HUES48 (cell line): ENCODE measurements at regions not wholly inside any gene's neighbourhood (a gene's known extent, or its start where the extent isn't known, plus 50 kb on each side); places are given as distances from the start of the nearest gene placed in this dataset.

Experiments used
- H3K27ac ChIP-seq: one replicate; pipeline ENCODE4 v1.7.0; 2013; ENCODE audit warnings: low read depth, low read length, inconsistent platforms
- H3K27me3 ChIP-seq: 2 replicates; pipeline ENCODE4 v1.6.1; 2013; ENCODE audit warnings: mild to moderate bottlenecking, low read length; ENCODE audit not compliant: control insufficient read depth, insufficient read depth
- H3K36me3 ChIP-seq: 2 replicates; pipeline ENCODE4 v1.6.1; 2013; ENCODE audit warnings: low read length; ENCODE audit not compliant: control insufficient read depth, insufficient read depth
- H3K4me1 ChIP-seq: 2 replicates; pipeline ENCODE4 v1.6.1; 2013; ENCODE audit warnings: mild to moderate bottlenecking, low read length; ENCODE audit not compliant: control insufficient read depth, insufficient read depth
- H3K4me3 ChIP-seq: 2 replicates; pipeline ENCODE4 v1.5.1; 2013; ENCODE audit warnings: mild to moderate bottlenecking, low read depth, low read length
- H3K9ac ChIP-seq: 2 replicates; pipeline ENCODE4 v1.6.1; 2013; ENCODE audit warnings: mild to moderate bottlenecking, low read depth, low read length, moderate library complexity
- H3K9me3 ChIP-seq: 2 replicates; pipeline ENCODE4 v1.6.1; 2013; ENCODE audit warnings: low read length; ENCODE audit not compliant: control insufficient read depth, insufficient read depth

DNA sequence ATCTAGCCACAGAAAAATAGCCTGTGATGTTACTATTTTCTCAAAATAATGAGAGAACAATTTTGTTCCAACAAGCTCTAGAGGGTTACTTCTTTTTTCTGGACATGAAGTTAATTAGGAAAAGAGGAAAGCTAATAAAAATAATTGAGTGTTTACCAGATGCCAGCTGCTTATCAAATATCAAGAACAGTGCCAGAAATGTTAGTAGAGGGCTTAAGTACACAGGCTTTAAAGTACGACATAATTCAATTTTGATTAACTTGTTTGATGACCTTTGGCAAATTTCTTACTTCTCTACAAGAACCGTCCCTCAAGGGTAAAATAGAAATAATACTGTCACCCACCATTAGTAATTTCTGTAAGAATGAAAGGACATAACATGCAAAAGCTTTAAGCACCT lies 977.0 kb downstream of the FSTL5 start:
- Histone ChIP-seq H3K27me3 (no peaks in the 10 kb centered on the region), H3K36me3 (no peaks in the 10 kb centered on the region), H3K4me3 (no peak overlapping the region), H3K9ac (no peak overlapping the region), H3K9me3 (no peaks in the 10 kb centered on the region), H3K4me1 (peaks cover 38% of the 10 kb centered on the region), H3K27ac (no peak overlapping the region)

DNA sequence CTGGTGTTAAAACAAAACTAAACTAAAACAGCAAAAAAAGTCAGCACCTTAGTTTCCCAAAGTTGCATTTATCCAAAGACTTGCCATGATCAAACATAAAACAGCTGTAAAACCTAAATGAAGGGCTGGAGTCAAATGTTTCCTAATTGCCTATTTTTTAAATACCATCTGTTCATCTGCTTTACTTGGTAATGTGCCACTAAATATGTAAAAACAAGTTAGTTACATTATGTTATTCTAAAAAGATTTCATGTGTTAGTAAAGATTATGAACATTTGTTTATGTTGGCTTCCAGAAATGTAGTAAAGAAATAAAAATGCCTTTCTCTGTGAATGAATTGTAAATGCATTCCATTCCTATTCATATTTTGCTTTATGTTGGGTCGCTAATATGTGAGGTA lies 977.8 kb downstream of the FSTL5 start:
- Histone ChIP-seq H3K9me3 (no peaks in the 10 kb centered on the region), H3K27ac (no peak overlapping the region)

DNA sequence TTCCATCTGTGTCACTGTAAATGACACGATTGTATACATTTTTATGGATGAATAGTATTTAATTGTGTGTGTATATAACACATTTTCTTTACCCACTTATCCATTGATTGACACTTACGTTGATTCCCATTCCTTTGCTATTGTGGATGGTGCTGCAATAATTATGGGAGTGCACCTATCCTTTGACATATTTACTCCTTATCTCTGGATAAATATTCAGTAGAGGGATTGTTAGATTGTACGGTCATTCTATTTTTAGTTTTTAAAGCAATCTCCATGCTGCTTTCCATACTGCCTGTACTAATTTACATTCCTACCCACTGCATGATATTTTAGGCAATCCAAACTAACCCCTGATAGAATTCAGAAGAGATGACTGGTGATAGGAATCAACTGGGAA lies 980.1 kb downstream of the FSTL5 start:
- Histone ChIP-seq H3K9me3 (no peaks in the 10 kb centered on the region), H3K4me1 (peaks cover 31% of the 10 kb centered on the region), H3K27me3 (no peaks in the 10 kb centered on the region), H3K36me3 (no peaks in the 10 kb centered on the region), H3K27ac (no peak overlapping the region), H3K9ac (no peak overlapping the region), H3K4me3 (no peak overlapping the region)

More for the DNA sequence above, 977.8 kb downstream of the FSTL5 start:
- Histone ChIP-seq H3K27me3 (no peaks in the 10 kb centered on the region), H3K4me3 (no peak overlapping the region), H3K36me3 (no peaks in the 10 kb centered on the region), H3K4me1 (peaks cover 35% of the 10 kb centered on the region), H3K9ac (no peak overlapping the region)

DNA sequence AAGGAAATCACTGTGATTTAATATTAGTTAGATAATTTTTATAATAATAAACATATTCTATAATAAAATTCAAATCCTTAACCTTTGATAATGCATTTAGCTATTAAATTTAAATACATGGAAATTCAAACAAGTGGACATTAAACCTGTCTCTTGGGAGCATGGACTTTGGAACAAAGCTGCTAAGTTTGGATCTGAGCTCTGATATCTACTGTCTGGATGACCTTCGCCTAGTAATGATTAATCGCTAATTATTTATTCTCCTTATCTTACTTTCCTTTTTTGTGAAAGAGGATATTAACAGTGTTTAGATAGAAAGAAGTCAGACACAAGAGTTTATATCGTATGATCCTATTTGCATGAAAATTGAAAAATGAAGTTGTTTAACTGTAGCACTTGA lies 980.9 kb downstream of the FSTL5 start:
- H3K4me1 ChIP-seq, result peaks cover 34% of the 10 kb centered on the region
- no peak overlapping the region for H3K27ac ChIP-seq
- no peaks in the 10 kb centered on the region for H3K9me3 ChIP-seq
- H3K4me3 ChIP-seq, result no peak overlapping the region
- H3K9ac ChIP-seq, result no peak overlapping the region
- no peaks in the 10 kb centered on the region for H3K27me3 ChIP-seq
- no peaks in the 10 kb centered on the region for H3K36me3 ChIP-seq

DNA sequence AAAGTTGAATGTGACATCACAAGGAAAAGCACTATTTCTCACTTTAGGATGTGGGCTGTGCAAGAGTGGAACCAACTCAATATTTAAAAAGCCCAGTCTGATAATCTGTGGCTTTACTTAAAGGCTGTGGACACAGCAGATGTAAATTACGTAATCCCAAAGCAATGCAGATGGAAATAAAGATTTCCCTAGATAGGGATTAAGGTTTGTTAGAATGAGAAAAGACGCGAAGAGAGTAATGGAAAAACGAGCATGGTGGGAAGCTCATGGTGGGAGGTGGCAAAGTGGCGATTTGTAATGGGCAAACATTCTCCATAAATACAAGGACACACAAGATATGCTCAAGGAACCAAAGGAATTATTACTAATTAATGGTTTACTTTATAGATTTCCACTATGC lies 985.5 kb downstream of the FSTL5 start:
- Histone ChIP-seq H3K27me3 (no peaks in the 10 kb centered on the region), H3K9ac (peak overlapping the region; percentile 48; the same call in 1 of the 2 replicates), H3K27ac (peak overlapping the region; percentile 59), H3K9me3 (no peaks in the 10 kb centered on the region), H3K36me3 (no peaks in the 10 kb centered on the region), H3K4me3 (peak overlapping the region; percentile 19; the same call in 1 of the 2 replicates), H3K4me1 (peaks cover 45% of the 10 kb centered on the region)

DNA sequence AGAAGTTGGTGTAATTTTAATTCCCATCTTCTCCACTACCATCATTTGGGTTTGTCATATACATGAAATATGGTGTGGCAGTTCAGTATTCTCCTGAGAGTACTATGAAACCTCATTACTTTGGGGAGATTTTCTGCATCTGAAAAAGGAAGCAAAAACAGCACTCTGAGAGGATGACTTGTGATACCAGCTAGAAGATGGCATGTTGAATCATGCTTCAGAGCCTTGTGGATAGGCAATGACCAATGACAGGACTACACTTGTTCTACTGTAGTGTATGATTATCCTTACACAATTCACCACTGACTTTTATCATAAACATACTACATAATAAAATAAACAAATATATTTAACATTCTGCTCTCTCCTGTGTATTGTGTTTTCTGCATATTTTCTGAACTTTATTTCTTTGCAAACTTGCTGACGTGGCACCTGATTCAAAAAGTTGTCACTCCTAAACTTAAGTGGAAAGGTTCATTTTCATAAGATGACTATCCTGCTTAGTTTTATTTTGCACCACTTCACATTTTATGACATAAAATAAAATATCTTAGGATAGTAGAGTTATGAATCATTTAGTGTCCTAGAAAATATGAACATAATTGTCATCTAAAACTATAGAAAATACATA lies 991.3 kb downstream of the FSTL5 start:
- H3K9me3 ChIP-seq, result no peaks in the 10 kb centered on the region
- no peak overlapping the region for H3K4me3 ChIP-seq
- H3K9ac ChIP-seq, result no peak overlapping the region
- no peaks in the 10 kb centered on the region for H3K36me3 ChIP-seq
- no peaks in the 10 kb centered on the region for H3K27me3 ChIP-seq
- peaks cover 17% of the 10 kb centered on the region for H3K4me1 ChIP-seq
- H3K27ac ChIP-seq, result no peak overlapping the region

DNA sequence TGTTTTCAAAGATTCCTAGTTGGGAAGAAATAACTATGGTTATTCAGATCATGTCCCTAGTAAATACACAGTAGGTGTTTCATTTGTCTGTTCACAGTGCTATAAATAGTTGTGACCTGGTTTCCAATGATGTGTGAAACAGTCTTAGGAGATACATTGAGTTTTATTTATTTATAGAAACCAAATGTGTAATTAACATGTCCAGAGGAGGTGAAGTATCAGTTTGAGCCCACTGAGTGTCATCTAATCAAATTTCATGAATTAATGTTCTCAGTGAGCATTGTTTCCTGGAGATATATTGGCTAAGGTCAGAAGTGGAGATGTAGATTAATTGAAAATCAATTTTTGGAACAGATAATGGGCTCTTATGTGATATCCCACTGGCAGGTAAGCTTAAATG lies 996.3 kb downstream of the FSTL5 start:
- Histone ChIP-seq H3K27me3 (no peaks in the 10 kb centered on the region), H3K27ac (no peak overlapping the region), H3K9ac (no peak overlapping the region), H3K4me1 (peaks cover 5% of the 10 kb centered on the region; the same call in 1 of the 2 replicates), H3K36me3 (no peaks in the 10 kb centered on the region), H3K4me3 (no peak overlapping the region), H3K9me3 (no peaks in the 10 kb centered on the region)

DNA sequence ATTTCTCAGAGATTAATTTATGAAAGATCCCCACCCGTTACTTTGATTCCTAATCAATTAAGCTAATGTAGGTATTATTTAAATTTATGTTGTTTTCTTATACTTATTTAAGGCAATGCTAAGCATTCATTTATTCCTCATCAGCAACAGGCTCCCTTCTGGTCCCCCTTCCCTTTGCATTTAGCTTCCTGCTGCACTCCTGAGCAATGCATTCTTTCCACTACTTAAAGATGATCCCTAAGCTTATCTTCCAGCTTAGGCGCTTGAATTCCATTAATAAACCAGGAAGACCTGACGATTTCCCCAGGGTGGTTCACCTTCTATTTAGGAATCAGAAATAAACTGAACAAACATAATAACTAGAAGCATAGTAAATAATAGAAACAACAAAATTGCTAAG lies 1003.1 kb downstream of the FSTL5 start:
- Histone ChIP-seq H3K27me3 (no peaks in the 10 kb centered on the region), H3K9ac (no peak overlapping the region), H3K4me3 (no peak overlapping the region), H3K27ac (no peak overlapping the region), H3K4me1 (peaks cover 20% of the 10 kb centered on the region), H3K9me3 (no peaks in the 10 kb centered on the region), H3K36me3 (no peaks in the 10 kb centered on the region)

DNA sequence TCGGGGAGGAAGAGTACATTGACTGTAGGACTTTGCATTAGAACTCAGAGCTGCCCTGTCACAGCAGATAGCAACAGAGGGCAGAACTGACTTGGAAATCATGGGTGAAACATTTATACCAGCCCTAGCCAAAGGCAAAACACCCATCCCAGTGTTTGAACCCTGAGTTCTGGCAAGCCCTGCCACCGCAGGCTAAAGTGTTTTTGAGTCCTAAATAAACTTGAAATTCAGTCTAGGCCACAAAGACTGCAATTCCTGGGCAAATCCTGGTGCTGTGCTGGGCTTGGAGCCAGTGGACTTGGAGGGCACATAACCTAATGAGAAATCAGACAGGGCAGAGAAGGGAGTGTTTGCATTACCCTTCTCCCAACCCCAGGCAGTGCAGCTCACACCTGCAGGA lies 1015.7 kb downstream of the FSTL5 start:
- Histone ChIP-seq H3K27me3 (no peaks in the 10 kb centered on the region), H3K27ac (no peak overlapping the region), H3K9me3 (no peaks in the 10 kb centered on the region), H3K36me3 (no peaks in the 10 kb centered on the region), H3K9ac (no peak overlapping the region), H3K4me1 (no peaks in the 10 kb centered on the region), H3K4me3 (no peak overlapping the region)

DNA sequence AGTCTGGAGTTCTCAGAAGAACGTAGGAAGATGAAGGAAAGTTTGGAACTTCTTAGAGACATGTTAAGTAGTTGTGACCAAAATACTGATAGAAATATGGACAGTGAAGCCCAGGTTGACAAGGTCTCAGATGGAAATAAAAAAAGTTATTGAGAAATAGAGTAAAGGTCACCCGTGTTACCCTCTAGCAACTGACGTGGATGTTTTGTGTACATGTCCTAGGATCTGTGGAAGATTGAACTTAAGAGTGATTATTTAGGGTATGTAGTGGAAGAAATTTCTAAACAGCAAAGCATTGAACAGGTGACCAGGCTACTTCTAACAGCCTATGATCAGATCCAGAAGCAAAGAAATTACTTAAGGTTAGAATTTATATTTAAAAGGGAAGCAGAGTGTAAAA lies 1020.4 kb downstream of the FSTL5 start:
- no peaks in the 10 kb centered on the region for H3K9me3 ChIP-seq
- no peak overlapping the region for H3K9ac ChIP-seq
- no peaks in the 10 kb centered on the region for H3K36me3 ChIP-seq
- no peak overlapping the region for H3K27ac ChIP-seq
- no peaks in the 10 kb centered on the region for H3K27me3 ChIP-seq
- no peak overlapping the region for H3K4me3 ChIP-seq
- no peaks in the 10 kb centered on the region for H3K4me1 ChIP-seq

DNA sequence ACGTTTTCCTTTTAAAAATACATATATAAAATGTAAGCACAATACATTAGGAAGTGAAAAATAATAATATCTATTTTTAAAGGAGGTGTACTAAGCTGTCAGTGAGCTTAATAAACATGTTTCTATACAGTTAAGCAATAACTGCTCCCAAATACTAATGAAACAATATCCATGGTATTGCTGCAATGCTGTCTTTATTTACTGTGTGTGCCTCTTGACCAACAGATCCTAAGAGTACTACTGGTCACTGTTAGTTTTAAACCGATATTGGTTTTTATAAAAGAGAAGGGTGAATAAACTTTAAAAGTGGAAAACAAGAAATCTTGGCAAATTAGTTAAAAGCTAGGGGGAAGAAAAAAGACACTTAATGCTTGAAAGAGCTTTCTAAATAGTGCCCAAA lies 1029.0 kb downstream of the FSTL5 start:
- Histone ChIP-seq H3K4me1 (no peaks in the 10 kb centered on the region), H3K4me3 (no peak overlapping the region), H3K27me3 (no peaks in the 10 kb centered on the region), H3K27ac (no peak overlapping the region), H3K36me3 (no peaks in the 10 kb centered on the region), H3K9me3 (no peaks in the 10 kb centered on the region), H3K9ac (no peak overlapping the region)
